Neural cell (in vitro differentiated cells): ENCODE measurements at regions not wholly inside any gene's neighbourhood (a gene's known extent, or its start where the extent isn't known, plus 50 kb on each side); places are given as distances from the start of the nearest gene placed in this dataset.

Experiments used
- H2AFZ ChIP-seq: fragments of 200-600, 300-800 bp; sonication (generic), shearing (Covaris generic); 2 replicates; pipeline ENCODE4 v1.6.0; 2014; ENCODE audit warnings: low read depth, mild to moderate bottlenecking, antibody characterized with exemption, low read length, moderate library complexity
- H3F3A ChIP-seq: fragments of 200-600 bp; shearing (Covaris generic); 2 replicates; pipeline ENCODE4 v1.6.1; 2016; ENCODE audit warnings: mild to moderate bottlenecking, moderate library complexity, mixed read lengths, antibody characterized with exemption, low read length; ENCODE audit not compliant: insufficient read depth, poor library complexity, severe bottlenecking
- H3K27ac ChIP-seq: fragments of 200-600, 300-800 bp; sonication (generic), shearing (Covaris generic); 2 replicates; pipeline ENCODE4 v1.5.1; 2014; ENCODE audit warnings: mild to moderate bottlenecking, low read length, moderate library complexity
- H3K27me3 ChIP-seq: fragments of 300-800, 200-600 bp; sonication (generic), shearing (Covaris generic); 2 replicates; pipeline ENCODE4 v1.6.0; 2014; ENCODE audit warnings: mild to moderate bottlenecking, low read depth, low read length, moderate library complexity; ENCODE audit not compliant: insufficient read depth
- H3K36me3 ChIP-seq: fragments of 300-800, 200-600 bp; sonication (generic), shearing (Covaris generic); 2 replicates; pipeline ENCODE4 v1.5.1; 2014; ENCODE audit warnings: mild to moderate bottlenecking, antibody characterized with exemption, low read length, moderate library complexity; ENCODE audit not compliant: insufficient read depth
- H3K4me2 ChIP-seq: fragments of 300-800, 200-600 bp; sonication (generic), shearing (Covaris generic); 2 replicates; pipeline ENCODE4 v1.6.0; 2014; ENCODE audit warnings: mild to moderate bottlenecking, low read length
- H3K4me3 ChIP-seq: fragments of 300-800, 200-600 bp; sonication (generic), shearing (Covaris generic); 2 replicates; pipeline ENCODE4 v1.5.1; 2014; ENCODE audit warnings: mild to moderate bottlenecking, low read length, moderate library complexity
- H3K79me2 ChIP-seq: fragments of 200-600 bp; shearing (Covaris generic); replicated peaks from 2 replicates; pipeline ENCODE4 v1.6.0; 2014; ENCODE audit warnings: mild to moderate bottlenecking, low read length, moderate library complexity; ENCODE audit not compliant: insufficient read depth
- H3K9ac ChIP-seq: fragments of 300-800, 200-600 bp; sonication (generic), shearing (Covaris generic); 2 replicates; pipeline ENCODE4 v1.6.1; 2016; ENCODE audit warnings: mild to moderate bottlenecking, low read length, mixed read lengths
- H3K9me2 ChIP-seq: fragments of 200-600 bp; shearing (Covaris generic); 2 replicates; pipeline ENCODE4 v1.6.1; 2016; ENCODE audit warnings: mild to moderate bottlenecking, low read length, mixed read lengths; ENCODE audit not compliant: insufficient read depth
- H3K9me3 ChIP-seq: fragments of 200-600, 300-800 bp; sonication (generic), shearing (Covaris generic); 2 replicates; pipeline ENCODE4 v1.6.1; 2016; ENCODE audit warnings: mild to moderate bottlenecking, mixed run types, low read length, moderate library complexity, mixed read lengths
- H4K20me1 ChIP-seq: fragments of 200-600 bp; shearing (Covaris generic); 2 replicates; pipeline ENCODE4 v1.6.1; 2016; ENCODE audit warnings: mild to moderate bottlenecking, mixed run types; ENCODE audit not compliant: insufficient read depth
- EP300 ChIP-seq: fragments of 450-650 bp; conservative IDR thresholded peaks from 2 replicates; pipeline ENCODE4 v1.6.1; 2014; ENCODE audit warnings: antibody characterized with exemption, mild to moderate bottlenecking, moderate library complexity; ENCODE audit not compliant: poor library complexity, severe bottlenecking
- EZH2 ChIP-seq: fragments of 200-600, 300-800 bp; shearing (Covaris generic), sonication (generic); IDR thresholded peaks from 2 replicates; pipeline ENCODE4 v1.6.1; 2014; ENCODE audit warnings: antibody characterized with exemption, low read length, borderline replicate concordance, mild to moderate bottlenecking; ENCODE audit not compliant: insufficient read depth, poor library complexity, severe bottlenecking
- MXI1 ChIP-seq: fragments of 450-650 bp; conservative IDR thresholded peaks from 2 replicates; pipeline ENCODE4 v1.6.1; 2014; ENCODE audit warnings: antibody characterized with exemption, mild to moderate bottlenecking; ENCODE audit not compliant: poor library complexity, severe bottlenecking
- POLR2AphosphoS5 ChIP-seq: IDR thresholded peaks from 2 replicates; pipeline ENCODE4 v1.6.1; 2012
- RAD21 ChIP-seq: fragments of 450-650 bp; conservative IDR thresholded peaks from 2 replicates; pipeline ENCODE4 v1.6.1; 2014; ENCODE audit warnings: antibody characterized with exemption, mild to moderate bottlenecking, moderate library complexity
- SMC3 ChIP-seq: fragments of 450-650 bp; conservative IDR thresholded peaks from 2 replicates; pipeline ENCODE4 v1.6.1; 2014; ENCODE audit warnings: antibody characterized with exemption, mild to moderate bottlenecking, moderate library complexity; ENCODE audit not compliant: poor library complexity
- TAF1 ChIP-seq: IDR thresholded peaks from 2 replicates; pipeline ENCODE4 v1.6.1; 2012; ENCODE audit warnings: low read depth
- TF ChIP-seq, protein P1 (sequence below): IDR thresholded peaks from 2 replicates; pipeline ENCODE4 v1.6.1; 2012; ENCODE audit warnings: borderline replicate concordance
- TF ChIP-seq, protein P2 (sequence below): fragments of 450-650 bp; IDR thresholded peaks from 2 replicates; pipeline ENCODE4 v1.5.1; 2014; ENCODE audit warnings: antibody characterized with exemption, mild to moderate bottlenecking, moderate library complexity; ENCODE audit not compliant: poor library complexity, severe bottlenecking

DNA sequence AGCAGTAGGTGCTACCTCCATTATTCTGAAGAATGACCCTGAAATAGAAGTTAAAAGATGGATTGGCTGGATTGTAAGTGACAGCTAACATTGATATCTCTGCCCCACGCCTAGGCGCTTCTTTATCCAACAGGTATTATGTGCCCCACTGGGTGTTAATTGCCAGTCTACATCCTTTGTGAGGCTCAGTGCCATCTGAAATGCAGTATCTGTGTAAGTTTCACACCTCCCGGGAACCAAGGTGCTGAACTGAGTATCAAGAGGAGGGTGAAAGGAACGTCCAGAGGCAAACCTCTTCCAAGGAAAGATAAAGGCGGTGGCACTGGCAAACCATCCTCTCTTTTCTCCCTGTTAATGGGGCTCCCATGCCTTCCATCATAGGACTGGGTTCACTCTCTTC, 181.1 kb upstream of the UBL3 start:
- TF ChIP-seq, protein P1, sequence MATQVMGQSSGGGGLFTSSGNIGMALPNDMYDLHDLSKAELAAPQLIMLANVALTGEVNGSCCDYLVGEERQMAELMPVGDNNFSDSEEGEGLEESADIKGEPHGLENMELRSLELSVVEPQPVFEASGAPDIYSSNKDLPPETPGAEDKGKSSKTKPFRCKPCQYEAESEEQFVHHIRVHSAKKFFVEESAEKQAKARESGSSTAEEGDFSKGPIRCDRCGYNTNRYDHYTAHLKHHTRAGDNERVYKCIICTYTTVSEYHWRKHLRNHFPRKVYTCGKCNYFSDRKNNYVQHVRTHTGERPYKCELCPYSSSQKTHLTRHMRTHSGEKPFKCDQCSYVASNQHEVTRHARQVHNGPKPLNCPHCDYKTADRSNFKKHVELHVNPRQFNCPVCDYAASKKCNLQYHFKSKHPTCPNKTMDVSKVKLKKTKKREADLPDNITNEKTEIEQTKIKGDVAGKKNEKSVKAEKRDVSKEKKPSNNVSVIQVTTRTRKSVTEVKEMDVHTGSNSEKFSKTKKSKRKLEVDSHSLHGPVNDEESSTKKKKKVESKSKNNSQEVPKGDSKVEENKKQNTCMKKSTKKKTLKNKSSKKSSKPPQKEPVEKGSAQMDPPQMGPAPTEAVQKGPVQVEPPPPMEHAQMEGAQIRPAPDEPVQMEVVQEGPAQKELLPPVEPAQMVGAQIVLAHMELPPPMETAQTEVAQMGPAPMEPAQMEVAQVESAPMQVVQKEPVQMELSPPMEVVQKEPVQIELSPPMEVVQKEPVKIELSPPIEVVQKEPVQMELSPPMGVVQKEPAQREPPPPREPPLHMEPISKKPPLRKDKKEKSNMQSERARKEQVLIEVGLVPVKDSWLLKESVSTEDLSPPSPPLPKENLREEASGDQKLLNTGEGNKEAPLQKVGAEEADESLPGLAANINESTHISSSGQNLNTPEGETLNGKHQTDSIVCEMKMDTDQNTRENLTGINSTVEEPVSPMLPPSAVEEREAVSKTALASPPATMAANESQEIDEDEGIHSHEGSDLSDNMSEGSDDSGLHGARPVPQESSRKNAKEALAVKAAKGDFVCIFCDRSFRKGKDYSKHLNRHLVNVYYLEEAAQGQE: no peak
- TF ChIP-seq SMC3 (no peak), EZH2 (no peak), TAF1 (no peak), MXI1 (no peak), RAD21 (no peak), EP300 (no peak)
- H3F3A ChIP-seq: no peaks in the 10 kb centered on the region
- H3K4me2 ChIP-seq: no peak overlapping the region
- H3K79me2 ChIP-seq: no peaks in the 10 kb centered on the region
- no peaks in the 10 kb centered on the region for H3K36me3 ChIP-seq
- H3K27ac ChIP-seq: no peak overlapping the region
- no peaks in the 10 kb centered on the region for H3K27me3 ChIP-seq
- no peak overlapping the region for H3K4me3 ChIP-seq
- no peaks in the 10 kb centered on the region for H4K20me1 ChIP-seq
- H2AFZ ChIP-seq: no peak overlapping the region
- H3K9me2 ChIP-seq: no peaks in the 10 kb centered on the region
- H3K9ac ChIP-seq: no peak overlapping the region
- H3K9me3 ChIP-seq: no peaks in the 10 kb centered on the region

DNA sequence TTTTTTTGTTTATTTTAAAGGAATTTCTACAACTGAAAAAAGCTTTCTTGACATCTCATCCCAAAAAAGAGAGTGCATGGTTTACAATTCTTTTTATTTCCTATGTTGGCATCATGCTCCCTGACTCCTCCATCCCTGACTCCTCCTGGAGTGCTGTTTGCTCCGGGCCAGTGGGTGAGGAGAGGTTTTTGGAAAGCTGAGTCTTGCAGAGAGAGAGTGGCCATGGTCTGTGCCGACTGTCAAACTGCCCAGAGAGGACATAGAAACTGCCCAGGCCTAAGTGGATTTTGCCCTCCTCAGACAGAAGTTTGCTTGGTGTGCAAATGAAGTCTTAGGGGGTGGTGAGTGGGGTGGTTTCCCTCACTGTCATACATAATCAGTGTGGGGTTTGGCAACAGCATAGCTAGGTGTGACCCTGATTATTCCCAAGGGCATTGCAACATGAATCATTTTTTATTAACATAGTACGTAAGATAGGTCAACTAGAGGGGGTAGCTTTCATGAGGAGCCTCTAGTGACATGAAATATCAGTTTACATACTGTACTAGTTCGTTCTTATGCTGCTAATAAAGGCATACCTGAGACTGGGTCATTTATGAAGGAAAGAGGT, 179.8 kb upstream of the UBL3 start:
- Histone ChIP-seq H3K27me3 (no peaks in the 10 kb centered on the region), H3K9me3 (no peaks in the 10 kb centered on the region), H4K20me1 (no peaks in the 10 kb centered on the region), H3F3A (no peaks in the 10 kb centered on the region), H2AFZ (no peak overlapping the region), H3K79me2 (no peaks in the 10 kb centered on the region), H3K9ac (no peak overlapping the region), H3K9me2 (no peaks in the 10 kb centered on the region), H3K36me3 (no peaks in the 10 kb centered on the region), H3K4me2 (no peak overlapping the region), H3K27ac (no peak overlapping the region), H3K4me3 (no peak overlapping the region)
- TF ChIP-seq EZH2 (no peak), TAF1 (no peak), MXI1 (no peak), RAD21 (no peak), EP300 (no peak), SMC3 (no peak), POLR2AphosphoS5 (no peak)
- TF ChIP-seq, protein P2, sequence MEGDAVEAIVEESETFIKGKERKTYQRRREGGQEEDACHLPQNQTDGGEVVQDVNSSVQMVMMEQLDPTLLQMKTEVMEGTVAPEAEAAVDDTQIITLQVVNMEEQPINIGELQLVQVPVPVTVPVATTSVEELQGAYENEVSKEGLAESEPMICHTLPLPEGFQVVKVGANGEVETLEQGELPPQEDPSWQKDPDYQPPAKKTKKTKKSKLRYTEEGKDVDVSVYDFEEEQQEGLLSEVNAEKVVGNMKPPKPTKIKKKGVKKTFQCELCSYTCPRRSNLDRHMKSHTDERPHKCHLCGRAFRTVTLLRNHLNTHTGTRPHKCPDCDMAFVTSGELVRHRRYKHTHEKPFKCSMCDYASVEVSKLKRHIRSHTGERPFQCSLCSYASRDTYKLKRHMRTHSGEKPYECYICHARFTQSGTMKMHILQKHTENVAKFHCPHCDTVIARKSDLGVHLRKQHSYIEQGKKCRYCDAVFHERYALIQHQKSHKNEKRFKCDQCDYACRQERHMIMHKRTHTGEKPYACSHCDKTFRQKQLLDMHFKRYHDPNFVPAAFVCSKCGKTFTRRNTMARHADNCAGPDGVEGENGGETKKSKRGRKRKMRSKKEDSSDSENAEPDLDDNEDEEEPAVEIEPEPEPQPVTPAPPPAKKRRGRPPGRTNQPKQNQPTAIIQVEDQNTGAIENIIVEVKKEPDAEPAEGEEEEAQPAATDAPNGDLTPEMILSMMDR: no peak
- TF ChIP-seq, protein P1: no peak
